C1 segment of cervical spinal cord (tissue), 14 donors: ENCODE measurements at regions not wholly inside any gene's neighbourhood (a gene's known extent, or its start where the extent isn't known, plus 50 kb on each side); places are given as distances from the start of the nearest gene placed in this dataset.
"Not testable (repeated sequence)": the region's sequence is repeated elsewhere in the genome, so short reads cannot be mapped to it uniquely, and the experiment has no call there.

Experiments
- DNase-seq, 14 donors: peaks; one replicate each; lab custom pipeline; 2025; lab: John Stamatoyannopoulos, UW

DNA sequence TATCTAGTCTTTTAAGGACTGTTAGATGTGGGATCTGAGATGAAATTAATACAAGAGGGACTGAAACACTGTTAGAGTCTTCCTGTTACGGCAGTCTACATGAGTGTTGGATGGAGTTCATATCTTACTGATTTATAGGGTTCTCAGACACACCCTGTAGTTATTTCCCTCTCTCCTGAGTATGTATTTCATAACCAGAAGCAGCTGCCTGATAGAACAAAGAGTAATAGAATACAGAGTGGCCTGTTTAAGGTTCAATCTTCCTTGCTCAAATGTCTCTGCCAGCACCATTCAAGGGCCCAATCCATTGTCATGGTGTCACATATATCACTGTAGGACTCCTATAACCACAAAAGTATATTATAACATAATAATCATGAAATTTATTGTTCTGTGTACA is 1229.1 kb upstream of the ACVR2A start:
- DNase-seq, result no peak

DNA sequence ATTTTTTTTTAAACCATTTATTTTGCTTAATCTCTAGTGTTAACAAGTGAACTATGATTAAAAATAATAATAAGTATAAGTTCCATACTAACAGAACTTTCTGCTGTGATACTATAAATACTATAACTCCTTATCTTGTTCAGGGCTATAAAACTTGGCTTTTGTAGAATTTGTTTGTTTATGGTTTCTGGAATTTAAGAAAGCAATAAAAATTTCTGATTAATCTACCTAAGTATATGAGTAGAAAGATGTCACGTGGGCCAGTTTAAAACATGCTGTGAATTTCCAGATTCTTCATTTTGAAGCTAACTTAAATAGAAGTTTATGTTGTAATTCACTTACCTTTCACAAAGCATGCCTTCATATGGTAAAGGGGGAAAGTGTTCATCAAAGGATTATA is 1236.3 kb upstream of the ACVR2A start:
- DNase-seq, result no peak

DNA sequence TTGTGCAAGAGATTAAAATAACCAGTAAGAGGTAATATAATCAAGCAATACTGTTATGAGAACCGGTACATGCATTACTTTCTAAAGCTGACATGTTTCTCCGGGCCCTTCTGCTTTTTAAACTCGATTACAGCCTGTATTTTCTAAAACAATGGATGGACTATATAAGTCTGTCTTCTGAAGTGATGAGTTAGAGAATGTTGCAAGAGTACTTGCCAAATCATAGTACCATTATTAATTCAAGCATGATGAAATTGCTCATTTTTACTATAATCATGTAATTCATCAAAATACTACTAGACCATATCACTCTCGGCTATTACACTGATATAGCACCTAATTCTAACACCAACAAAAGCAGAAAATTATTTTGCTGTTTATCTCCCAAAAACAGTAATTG is 1240.3 kb upstream of the ACVR2A start:
- no peak for DNase-seq

DNA sequence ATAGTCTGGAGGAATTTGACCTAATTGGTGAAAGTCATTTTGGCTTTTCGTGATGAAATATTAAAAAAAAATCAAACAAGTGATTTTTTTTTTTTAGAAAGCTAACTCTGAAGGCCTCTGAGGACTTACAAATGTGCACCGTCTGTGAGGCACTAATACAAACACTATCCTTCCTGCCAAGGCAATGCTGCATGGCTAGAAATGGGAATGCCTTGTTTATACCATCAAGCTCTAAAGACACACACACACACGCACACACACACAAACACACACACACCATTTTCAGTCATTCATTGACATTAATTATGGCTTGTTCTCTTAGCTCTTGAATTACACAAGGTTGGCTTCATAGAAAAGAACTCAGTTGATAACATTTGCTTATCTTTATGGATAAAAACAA is 1242.0 kb upstream of the ACVR2A start:
- no peak for DNase-seq

DNA sequence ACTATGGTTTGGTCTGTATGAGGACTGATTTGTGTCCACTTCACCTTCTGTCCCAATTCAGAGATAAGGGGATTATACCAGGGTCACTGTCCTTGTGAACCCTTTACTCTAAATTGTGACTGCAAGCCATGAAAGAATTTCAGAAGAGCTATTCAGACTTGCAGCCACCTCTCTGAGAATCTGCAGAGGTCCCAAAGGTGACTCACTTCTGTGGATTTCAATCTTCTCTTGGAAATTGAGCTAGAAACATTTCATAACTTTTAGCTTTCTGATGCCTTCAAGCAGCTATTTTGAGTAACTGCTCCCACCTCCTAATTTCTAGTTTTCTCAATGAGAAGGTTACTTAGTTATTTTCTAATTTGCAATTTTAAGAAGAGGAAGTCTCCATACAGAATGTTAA is 1242.4 kb upstream of the ACVR2A start:
- no peak for DNase-seq

DNA sequence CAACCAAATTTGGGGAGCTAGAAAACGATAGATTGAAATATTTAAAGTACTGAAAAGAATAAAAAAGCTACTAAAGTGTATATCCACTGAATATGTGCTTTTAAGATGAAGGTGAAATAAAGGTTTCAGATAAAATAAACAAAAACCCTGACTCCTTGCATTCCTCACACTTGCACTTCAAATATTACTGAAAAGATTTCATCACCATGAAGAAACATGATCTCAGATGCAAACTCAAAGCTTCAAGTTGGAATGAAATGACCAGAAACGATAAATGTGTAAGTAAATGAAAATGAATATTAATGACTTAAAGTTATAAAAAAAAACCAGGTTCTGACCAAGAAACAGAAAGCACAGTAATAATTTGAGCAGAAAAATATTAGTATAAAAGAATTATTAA is 1246.0 kb upstream of the ACVR2A start:
- DNase-seq, result no peak

DNA sequence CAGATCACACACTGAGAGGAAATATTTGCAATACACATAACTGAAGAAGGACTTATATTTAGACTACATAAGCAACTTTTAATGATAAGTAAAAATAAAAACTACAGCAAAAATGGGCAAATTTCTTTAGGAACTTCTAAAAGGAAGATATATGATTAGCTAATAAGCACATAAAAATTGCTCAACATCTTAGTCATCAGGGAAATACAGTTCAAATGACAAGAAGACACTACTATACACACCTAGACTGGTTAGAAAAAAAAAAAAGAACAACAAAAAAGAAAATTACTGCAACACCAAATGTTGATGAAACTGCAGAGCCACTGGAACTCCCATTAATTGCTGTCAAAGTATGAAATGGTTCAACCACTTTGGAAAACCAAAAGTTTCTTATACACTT is 1247.5 kb upstream of the ACVR2A start:
- DNase-seq, result no peak

DNA sequence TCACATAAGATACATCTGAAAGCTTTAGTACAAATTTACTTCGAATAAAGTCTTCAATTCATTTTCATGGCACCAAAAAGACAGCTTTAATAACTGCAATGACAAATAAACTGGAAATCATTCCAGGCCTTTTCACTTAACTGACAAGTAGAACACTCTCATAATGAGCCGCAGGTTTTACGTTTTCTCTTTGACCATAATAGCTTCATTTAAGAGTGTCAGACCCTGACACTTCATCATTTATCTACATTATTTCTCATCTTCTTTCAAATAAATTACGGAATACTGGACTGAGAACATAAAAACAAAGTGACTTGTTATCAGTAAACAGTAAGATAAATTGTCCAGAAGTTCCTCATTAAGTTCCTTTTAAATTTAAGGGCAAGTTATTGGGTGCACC is 1252.9 kb upstream of the ACVR2A start:
- no peak for DNase-seq

DNA sequence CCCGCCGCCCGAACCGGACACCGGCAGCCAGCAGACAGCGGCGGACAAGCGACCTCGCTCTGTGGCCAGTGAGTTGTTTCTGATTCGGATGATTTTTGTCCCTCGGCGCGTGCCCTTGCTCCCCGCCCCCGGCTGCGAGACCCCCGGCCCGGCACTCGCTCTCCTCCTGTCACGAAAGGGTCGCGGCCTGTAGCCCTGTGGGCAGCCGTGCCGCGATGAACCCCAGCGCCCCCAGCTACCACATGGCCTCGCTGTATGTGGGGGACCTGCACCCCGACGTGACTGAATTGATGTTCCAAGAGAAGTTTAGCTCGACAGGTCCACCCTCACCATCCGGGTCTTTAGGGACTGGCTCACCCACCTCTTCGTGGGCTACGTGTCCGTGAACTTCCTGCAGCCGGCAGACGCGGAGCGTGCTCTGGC is 1257.5 kb upstream of the ACVR2A start:
- DNase-seq, result no peak

DNA sequence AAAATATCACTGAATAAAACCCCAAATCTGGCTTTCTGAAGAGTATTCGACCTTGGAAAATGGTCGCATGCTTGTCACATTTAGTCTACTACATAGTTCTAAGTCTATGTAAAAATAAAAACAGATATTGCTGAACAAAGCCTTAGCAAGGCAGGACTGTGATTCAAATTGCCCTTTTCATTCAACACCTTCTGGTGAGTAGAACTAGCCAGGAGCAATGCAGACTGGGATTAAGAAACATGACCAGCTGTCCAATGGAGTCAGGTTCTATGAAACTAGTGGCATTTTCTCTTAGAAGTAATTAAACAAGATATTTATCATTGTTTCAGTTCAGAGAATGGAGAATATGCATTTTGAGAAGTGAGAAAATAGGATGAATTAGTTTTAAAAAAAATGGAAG is 1260.5 kb upstream of the ACVR2A start:
- no peak for DNase-seq

DNA sequence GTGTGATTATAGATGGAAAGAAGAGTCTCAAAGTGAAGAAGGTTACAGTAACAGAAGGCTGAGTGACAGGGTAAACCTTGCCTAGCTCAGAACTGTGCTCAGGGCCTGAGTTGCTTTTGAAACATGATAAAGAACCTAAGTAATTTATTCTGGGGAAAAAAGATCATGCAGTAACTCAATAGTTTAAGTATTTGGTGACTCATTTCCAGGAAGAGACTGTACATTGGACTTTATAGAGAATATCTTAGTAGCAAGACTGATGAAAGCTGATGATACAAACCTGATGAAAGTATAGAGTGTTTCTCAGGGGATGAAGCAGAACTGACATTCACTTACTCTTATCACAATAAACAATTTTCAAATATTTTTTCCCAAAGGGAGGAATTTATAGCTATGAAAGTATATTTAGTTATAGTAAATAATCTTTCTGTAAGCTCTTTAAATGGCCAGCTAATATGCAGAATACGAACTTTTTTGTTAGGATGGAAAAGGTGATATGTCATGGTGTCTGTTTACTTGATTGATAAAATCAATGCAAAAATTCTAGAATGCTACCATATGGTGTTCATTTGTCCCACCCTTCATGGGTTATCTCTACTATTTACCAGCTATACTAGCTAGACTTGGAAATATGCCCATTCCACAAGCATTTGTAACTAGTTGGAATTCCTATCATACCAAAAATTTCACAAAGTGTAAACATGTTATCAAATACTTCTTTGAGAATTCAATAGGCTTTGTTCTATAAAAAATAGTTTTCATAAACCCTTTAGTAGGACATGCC is 1265.5 kb upstream of the ACVR2A start:
- DNase-seq, result no peak

DNA sequence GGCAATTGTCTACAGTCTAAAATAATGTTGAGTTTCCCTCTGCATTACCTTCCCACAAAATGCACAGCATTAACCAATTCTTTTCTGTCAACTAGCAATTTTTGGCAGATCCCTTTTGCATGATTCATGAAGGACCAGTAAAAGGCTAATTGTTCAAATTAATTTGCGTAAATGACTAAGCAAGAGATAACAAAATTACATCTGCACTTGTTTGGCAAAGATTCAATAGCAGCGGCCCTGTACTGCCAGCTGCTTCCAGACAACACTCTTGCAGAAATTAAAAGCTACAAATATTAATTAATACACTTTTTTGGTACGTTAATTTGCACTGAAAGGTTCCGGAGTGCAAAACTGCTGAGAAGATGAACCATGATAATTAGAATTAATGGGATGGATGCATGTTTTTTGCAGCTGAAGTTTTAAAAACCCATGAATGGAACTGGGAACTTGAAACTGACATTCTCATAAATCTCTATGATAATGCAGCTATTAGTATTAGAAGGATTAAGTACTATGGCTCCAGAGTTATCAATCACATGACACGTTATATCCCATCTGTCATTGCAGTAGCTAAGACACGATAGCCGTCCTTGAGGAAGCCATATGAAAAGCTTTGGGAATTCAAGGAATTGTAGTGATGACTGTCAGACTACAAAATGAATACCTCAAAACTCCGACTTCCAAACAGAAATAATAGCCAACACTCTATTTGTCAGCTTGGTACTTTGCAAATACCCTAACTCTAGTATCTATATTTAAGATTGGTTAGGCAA is 1268.3 kb upstream of the ACVR2A start:
- no peak for DNase-seq

DNA sequence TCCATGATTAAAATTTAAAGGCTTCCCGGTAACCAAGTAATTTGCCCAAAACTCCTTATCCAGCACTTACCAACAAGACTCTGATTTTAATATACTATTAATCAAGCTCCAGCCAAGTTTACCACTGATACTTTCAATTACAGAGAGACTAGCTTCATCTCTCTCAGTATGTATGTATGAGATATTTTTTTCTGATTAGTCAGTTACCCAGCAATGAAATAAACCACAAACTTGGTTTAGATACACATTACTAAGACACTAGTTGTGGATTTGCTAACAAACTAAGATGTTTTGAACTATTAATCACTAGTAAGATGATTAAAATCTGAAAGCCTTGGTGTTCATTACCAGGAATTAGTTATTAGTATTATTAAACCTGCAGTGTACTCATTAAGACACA is 1272.2 kb upstream of the ACVR2A start:
- DNase-seq, result no peak

DNA sequence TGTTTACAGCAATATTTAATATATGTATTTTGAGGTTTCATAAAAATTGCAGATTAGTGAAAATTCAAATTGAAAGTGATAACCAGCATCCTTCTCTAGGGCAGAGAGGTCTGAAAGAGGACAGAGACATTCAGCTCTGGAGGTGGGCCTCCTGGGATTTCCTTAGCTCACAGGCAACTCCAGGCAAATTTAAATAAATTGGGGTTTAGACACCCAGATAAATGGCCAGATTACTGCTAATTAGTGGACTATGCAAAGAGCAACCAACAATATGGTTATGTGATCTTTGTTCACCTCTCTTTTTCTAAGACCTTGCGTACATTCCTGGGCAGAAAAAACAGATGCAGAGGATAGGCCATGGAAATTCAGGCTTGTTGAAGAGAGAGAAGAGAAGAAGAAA is 1282.8 kb upstream of the ACVR2A start:
- no peak for DNase-seq

DNA sequence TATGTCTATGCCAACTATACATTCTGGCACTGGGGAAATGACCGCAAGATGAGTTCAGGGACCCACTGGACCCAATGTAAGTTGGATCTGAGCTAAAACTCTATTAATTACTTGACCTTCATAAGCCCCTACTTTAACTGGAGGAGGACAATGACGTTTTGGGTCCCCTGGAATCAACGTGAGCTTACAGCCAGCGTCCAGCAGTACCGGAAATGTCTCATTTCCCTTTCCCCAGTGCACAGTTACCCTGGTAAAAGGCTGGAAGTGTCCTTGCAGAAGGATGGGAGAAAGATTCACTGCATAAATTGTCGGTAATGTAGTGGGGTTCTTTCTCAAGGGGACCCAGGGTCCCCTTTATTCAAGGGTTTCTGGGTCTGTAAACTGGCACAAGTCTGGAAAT is 1297.6 kb upstream of the ACVR2A start:
- no peak for DNase-seq

DNA sequence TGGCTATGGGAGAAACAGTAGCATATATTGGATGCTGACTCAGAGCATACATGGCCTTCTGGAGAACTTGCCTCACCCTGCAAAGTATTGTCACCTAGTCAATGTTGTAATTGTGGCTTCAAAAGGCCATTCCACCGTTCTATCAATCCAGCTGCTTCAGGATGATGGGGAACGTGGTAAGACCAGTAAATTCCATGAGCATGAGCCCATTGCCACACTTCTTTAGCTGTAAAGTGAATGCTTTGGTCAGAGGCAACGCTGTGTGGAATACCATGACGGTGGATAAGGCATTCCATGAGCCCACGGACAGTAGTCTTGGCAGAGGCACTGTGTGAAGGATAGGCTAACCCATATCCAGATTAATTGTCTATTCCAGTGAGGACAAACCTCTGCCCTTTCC is 1300.1 kb upstream of the ACVR2A start:
- DNase-seq, result no peak

DNA sequence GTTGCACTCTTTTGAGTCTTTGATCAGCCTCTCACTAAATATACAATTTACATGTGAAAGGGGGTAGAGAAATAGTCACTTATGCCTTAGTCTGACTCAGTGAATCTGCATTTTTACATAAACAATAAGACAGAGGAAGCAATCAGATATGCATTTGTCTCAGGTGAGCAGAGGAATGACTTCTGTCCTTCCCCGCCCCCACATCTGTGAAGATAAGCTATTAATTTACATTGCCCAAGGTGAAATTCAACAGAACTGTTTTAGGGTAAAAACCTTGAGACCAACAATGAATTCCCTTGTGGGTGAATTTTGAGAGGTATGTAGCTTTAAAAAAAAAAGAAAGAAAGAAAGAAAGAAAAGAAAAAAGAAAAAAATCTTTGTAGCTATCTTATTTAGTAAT is 1302.9 kb upstream of the ACVR2A start:
- no peak for DNase-seq

DNA sequence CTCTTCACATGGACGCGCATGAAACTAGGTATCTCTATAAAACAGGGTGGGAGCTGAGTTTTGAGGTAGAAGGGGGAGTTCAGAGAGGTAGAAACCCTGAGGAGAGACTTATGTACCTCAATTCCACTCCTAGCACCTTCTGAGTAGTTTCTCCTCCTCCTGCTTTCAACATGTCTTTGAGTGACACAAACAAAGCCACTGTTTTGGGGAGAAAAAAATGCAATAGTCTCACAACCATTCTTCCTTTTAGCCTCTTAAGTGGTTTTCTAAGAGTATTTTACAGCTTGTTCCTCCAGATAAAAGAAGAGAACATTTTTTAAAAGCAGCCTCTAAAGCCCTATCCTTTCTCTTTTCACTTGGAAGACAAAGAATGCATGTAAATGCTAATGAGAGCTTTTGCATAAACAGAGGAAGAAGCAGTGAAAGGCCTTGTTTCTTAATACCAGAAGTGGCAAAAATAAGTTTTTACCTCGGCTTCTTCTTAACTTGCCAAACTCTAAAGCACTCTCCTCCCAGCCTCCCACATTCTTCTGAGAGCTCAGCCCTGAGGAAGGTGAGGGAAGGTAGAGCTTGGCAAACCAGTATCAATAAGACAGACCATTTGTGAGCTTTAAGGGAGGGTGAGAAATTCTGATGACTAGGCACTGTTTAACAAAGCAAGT is 1304.4 kb upstream of the ACVR2A start:
- DNase-seq, result no peak

DNA sequence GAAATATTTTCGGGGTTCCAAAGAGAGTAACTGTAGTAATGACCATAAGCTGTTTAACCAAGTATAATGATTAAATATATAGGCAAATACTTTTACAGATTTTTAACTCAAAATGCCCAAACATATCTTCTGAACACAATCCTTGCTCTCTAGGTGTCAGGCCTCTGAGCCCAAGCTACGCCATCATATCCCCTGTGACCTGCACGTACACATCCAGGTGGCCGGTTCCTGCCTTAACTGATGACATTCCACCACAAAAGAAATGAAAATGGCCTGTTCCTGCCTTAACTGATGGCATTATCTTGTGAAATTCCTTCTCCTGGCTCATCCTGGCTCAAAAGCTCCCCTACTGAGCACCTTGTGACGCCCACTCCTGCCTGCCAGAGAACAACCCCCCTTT is 1305.1 kb upstream of the ACVR2A start:
- DNase-seq, result not testable (repeated sequence)

DNA sequence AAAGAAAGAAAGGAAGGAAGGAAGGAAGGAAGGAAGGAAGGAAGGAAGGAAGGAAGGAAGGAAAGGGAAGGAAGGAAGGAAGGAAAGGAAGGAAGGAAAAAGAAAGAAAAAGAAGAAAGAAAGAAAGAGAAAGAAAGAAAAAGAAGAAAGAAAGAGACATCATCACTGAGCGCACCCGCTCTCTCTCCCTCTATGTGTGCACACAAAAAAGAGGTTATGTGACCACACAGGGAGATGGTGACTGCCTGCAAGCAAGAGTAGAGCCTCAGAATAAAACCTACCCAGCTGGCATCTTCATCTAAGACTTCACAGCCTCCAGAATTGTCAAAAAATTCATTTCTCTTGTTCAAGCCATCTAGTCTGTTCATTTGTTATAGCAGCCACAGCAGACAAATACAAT is 1307.4 kb upstream of the ACVR2A start:
- no peak for DNase-seq

DNA sequence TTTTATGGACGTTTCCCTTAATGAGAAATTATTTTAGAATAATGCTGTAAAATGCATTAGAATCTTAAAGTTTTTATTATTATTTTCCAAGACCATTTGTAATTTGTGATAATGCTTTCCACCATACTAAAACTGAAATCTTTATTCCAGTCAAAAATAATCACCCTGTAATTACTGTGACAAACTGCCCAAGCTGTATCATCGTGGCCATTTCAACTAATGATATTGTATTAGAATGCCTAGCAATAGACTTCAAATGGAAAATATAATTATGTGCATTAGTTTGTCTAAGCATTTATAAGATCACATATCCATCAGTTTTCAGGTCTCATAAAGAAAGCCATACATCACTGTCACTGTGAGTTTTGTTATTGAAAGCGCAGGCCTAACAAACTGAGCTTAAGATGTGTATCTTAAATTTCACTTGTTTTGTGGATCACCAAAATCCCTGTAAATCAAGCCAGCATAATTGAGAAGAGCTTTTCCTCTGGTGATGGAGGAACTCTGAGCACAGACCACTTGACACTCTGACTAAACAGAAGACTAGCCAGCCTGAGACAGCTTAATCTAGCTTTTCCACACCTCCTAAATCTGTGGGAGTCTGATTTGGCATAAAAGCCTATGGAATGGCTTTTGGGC is 1312.2 kb upstream of the ACVR2A start:
- no peak for DNase-seq

DNA sequence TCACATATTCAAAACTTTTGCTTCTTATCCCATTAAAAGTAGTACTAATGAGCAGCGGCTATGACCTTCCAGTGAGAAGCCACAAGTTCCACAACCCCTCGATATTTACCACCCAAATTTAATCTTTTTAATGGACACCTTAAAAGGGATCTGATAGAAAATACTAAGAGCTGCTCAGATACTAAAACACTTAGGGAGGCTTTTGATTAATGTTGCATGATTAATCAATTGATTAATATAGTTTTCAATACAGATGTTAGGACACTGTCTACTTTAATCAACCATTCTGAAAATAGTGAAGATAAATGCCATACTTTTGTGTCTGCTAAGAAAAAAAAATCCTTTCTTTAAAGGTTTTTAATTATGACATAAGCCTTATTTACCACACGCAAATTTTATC is 1312.8 kb upstream of the ACVR2A start:
- DNase-seq, result no peak
